Hematopoietic multipotent progenitor cell (in vitro differentiated cells): ENCODE measurements at regions not wholly inside any gene's neighbourhood (a gene's known extent, or its start where the extent isn't known, plus 50 kb on each side); places are given as distances from the start of the nearest gene placed in this dataset.

Source experiments
- DNase-seq, 3 donors: peaks; one replicate each; pipeline ENCODE4 v3.0.0-alpha.2; 2011 to 2015; ENCODE audit warnings: low read depth in 2 of 3, low spot score in 2 of 3

GRCh38 chr13:103795892-103796478 is 729.8 kb upstream of the SLC10A2 start:
- no peak for DNase-seq

GRCh38 chr13:103794526-103794925 is 728.3 kb upstream of the SLC10A2 start:
- no peak for DNase-seq

GRCh38 chr13:103788061-103788652 is 721.9 kb upstream of the SLC10A2 start:
- DNase-seq = peak in 2 of 3 donors; percentile 1 to 27

GRCh38 chr13:103772576-103772975 is 706.4 kb upstream of the SLC10A2 start:
- peak in 1 of 3 donors; percentile 10 for DNase-seq

- no peak for DNase-seq
Observed at GRCh38 chr13:103762523-103762922, 696.3 kb upstream of the SLC10A2 start.

- DNase-seq = no peak
Observed at GRCh38 chr13:103759361-103759760, 693.1 kb upstream of the SLC10A2 start.

GRCh38 chr13:103758222-103758621 is 692.0 kb upstream of the SLC10A2 start:
- DNase-seq = no peak

GRCh38 chr13:103757361-103757760 is 691.1 kb upstream of the SLC10A2 start:
- DNase-seq = no peak

GRCh38 chr13:103754783-103755182 is 688.6 kb upstream of the SLC10A2 start:
- no peak for DNase-seq

GRCh38 chr13:103734837-103735236 is 668.6 kb upstream of the SLC10A2 start:
- DNase-seq = peak in 1 of 3 donors; percentile 34

- DNase-seq = no peak
Observed at GRCh38 chr13:103731959-103732358, 665.7 kb upstream of the SLC10A2 start.

- DNase-seq = no peak
Observed at GRCh38 chr13:103730407-103730806, 664.2 kb upstream of the SLC10A2 start.

- DNase-seq = no peak
Observed at GRCh38 chr13:103726808-103727207, 660.6 kb upstream of the SLC10A2 start.

- DNase-seq = no peak
Observed at GRCh38 chr13:103716718-103717117, 650.5 kb upstream of the SLC10A2 start.

GRCh38 chr13:103715335-103715734 is 649.1 kb upstream of the SLC10A2 start:
- no peak for DNase-seq

- no peak for DNase-seq
Observed at GRCh38 chr13:103703246-103703645, 637.0 kb upstream of the SLC10A2 start.

GRCh38 chr13:103698000-103698399 is 631.8 kb upstream of the SLC10A2 start:
- no peak for DNase-seq

GRCh38 chr13:103695320-103695719 is 629.1 kb upstream of the SLC10A2 start:
- no peak for DNase-seq

- no peak for DNase-seq
Observed at GRCh38 chr13:103694471-103694870, 628.3 kb upstream of the SLC10A2 start.

GRCh38 chr13:103694033-103694432 is 627.8 kb upstream of the SLC10A2 start:
- DNase-seq = no peak

- no peak for DNase-seq
Observed at GRCh38 chr13:103692442-103692841, 626.2 kb upstream of the SLC10A2 start.

- no peak for DNase-seq
Observed at GRCh38 chr13:103676329-103676728, 610.1 kb upstream of the SLC10A2 start.

GRCh38 chr13:103671547-103671946 is 605.3 kb upstream of the SLC10A2 start:
- no peak for DNase-seq
